Trophoblast cell (in vitro differentiated cells and primary cell): ENCODE measurements at regions not wholly inside any gene's neighbourhood (a gene's known extent, or its start where the extent isn't known, plus 50 kb on each side); places are given as distances from the start of the nearest gene placed in this dataset.
A peak's percentile ranks its signal among the peaks of the same experiment; 100 is the strongest.

Experiments
- DNase-seq, 2 donors: peaks; one replicate each; pipeline ENCODE4 v3.0.0-alpha.2; 2016
- H2AFZ ChIP-seq: 2 replicates; pipeline ENCODE4 v1.6.1; 2013; ENCODE audit warnings: low read length, moderate library complexity, mild to moderate bottlenecking; ENCODE audit not compliant: insufficient read depth, poor library complexity
- H2AK5ac ChIP-seq: 2 replicates; pipeline ENCODE4 v1.6.1; 2013; ENCODE audit warnings: mild to moderate bottlenecking, low read length
- H2BK120ac ChIP-seq: 2 replicates; pipeline ENCODE4 v1.6.1; 2013; ENCODE audit warnings: low read length, mild to moderate bottlenecking, moderate library complexity; ENCODE audit not compliant: insufficient read depth, poor library complexity
- H2BK12ac ChIP-seq: 2 replicates; pipeline ENCODE4 v1.6.1; 2013; ENCODE audit warnings: mild to moderate bottlenecking, low read length, moderate library complexity
- H2BK5ac ChIP-seq: 2 replicates; pipeline ENCODE4 v1.6.1; 2013; ENCODE audit warnings: low read length, low read depth, moderate library complexity, mild to moderate bottlenecking; ENCODE audit not compliant: poor library complexity
- H3K14ac ChIP-seq: 2 replicates; pipeline ENCODE4 v1.6.1; 2013; ENCODE audit warnings: mild to moderate bottlenecking, low read length
- H3K18ac ChIP-seq: 2 replicates; pipeline ENCODE4 v1.6.1; 2013; ENCODE audit warnings: mild to moderate bottlenecking, low read length
- H3K23ac ChIP-seq: 2 replicates; pipeline ENCODE4 v1.6.1; 2013; ENCODE audit warnings: low read length
- H3K27ac ChIP-seq: 2 replicates; pipeline ENCODE4 v1.5.1; 2013; ENCODE audit warnings: low read depth, mild to moderate bottlenecking, inconsistent platforms, low read length, moderate library complexity
- H3K27me3 ChIP-seq: 2 replicates; pipeline ENCODE4 v1.6.1; 2013; ENCODE audit warnings: inconsistent platforms, mild to moderate bottlenecking, low read length, moderate library complexity; ENCODE audit not compliant: insufficient read depth
- H3K36me3 ChIP-seq, 2 experiments: 1 replicate in 1 of 2; 2 replicates in 1 of 2; pipeline ENCODE4 v1.6.1; 2013; ENCODE audit warnings: low read length in 2 of 2, mild to moderate bottlenecking in 2 of 2, moderate library complexity in 1 of 2; ENCODE audit not compliant: insufficient read depth in 2 of 2, control insufficient read depth in 1 of 2
- H3K4ac ChIP-seq: 2 replicates; pipeline ENCODE4 v1.6.1; 2013; ENCODE audit warnings: low read depth, mild to moderate bottlenecking, low read length, moderate library complexity
- H3K4me1 ChIP-seq, 2 experiments: 1 replicate in 1 of 2; 2 replicates in 1 of 2; pipeline ENCODE4 v1.6.1; 2013; ENCODE audit warnings: low read length in 2 of 2, mild to moderate bottlenecking in 2 of 2, moderate library complexity in 1 of 2; ENCODE audit not compliant: insufficient read depth in 2 of 2, control insufficient read depth in 1 of 2
- H3K4me2 ChIP-seq: 2 replicates; pipeline ENCODE4 v1.6.1; 2013; ENCODE audit warnings: inconsistent platforms, mild to moderate bottlenecking, low read length, moderate library complexity
- H3K4me3 ChIP-seq: 2 replicates; pipeline ENCODE4 v1.5.1; 2013; ENCODE audit warnings: mild to moderate bottlenecking, low read depth, low read length, inconsistent platforms
- H3K79me1 ChIP-seq: one replicate; pipeline ENCODE4 v1.6.1; 2013; ENCODE audit warnings: low read length
- H3K79me2 ChIP-seq: 2 replicates; pipeline ENCODE4 v1.6.1; 2013; ENCODE audit warnings: low read length, mild to moderate bottlenecking; ENCODE audit not compliant: control insufficient read depth, insufficient read depth, poor library complexity
- H3K9ac ChIP-seq: 2 replicates; pipeline ENCODE4 v1.6.1; 2013; ENCODE audit warnings: mild to moderate bottlenecking, low read length
- H3K9me3 ChIP-seq: 2 replicates; pipeline ENCODE4 v1.6.1; 2013; ENCODE audit warnings: low read depth, mild to moderate bottlenecking, control low read depth, inconsistent platforms, low read length; ENCODE audit not compliant: insufficient read depth
- H4K12ac ChIP-seq: 2 replicates; pipeline ENCODE4 v1.6.1; 2013; ENCODE audit warnings: low read depth, mild to moderate bottlenecking, low read length, moderate library complexity
- H4K8ac ChIP-seq: 2 replicates; pipeline ENCODE4 v1.6.1; 2013; ENCODE audit warnings: low read depth, mild to moderate bottlenecking, low read length, moderate library complexity
- H4K91ac ChIP-seq: one replicate; pipeline ENCODE4 v1.6.1; 2013; ENCODE audit warnings: low read depth, mild to moderate bottlenecking, low read length, moderate library complexity
- WGBS: extraction: QIAGEN DNeasy Blood & Tissue Kit; methylation state at CpG from one replicate; pipeline ENCODE4 v1.1.7; 2013; ENCODE audit warnings: missing lambda C conversion rate; ENCODE audit not compliant: insufficient read length, insufficient coverage; ENCODE audit errors: extremely low coverage; 5-methylcytosine and 5-hydroxymethylcytosine counted together

DNA sequence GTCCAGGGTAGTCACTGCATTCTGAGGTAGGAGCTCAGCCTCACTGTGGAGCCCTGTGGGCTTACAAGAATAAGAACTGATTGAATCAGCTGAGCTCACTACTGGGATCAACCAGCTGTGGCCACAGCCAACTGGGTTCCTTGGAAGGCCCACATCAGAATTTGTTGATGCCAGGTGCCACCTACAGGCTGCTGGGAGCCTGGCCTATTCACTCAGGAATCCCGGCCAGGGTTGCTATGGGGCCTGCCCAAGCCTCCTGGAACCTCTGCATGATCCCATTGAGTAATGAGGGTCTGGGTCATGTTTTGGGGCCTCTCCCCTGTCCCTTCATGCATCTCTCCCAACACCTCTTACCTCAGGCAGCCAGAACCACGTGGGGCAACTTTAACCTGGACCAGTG lies 53.9 kb upstream of the KIAA1210 start:
- Histone ChIP-seq H4K91ac (no peak overlapping the region), H3K27me3 (no peaks in the 10 kb centered on the region), H3K23ac (no peak overlapping the region), H4K8ac (no peak overlapping the region), H3K27ac (no peak overlapping the region), H3K9me3 (no peaks in the 10 kb centered on the region), H3K4me3 (no peak overlapping the region), H2BK120ac (no peak overlapping the region), H3K14ac (no peak overlapping the region), H2AK5ac (no peak overlapping the region), H2BK12ac (no peak overlapping the region), H3K4me2 (no peak overlapping the region), H3K79me1 (no peaks in the 10 kb centered on the region), H2AFZ (no peak overlapping the region), H3K18ac (no peak overlapping the region), H3K4me1 (no peaks in the 10 kb centered on the region), H2BK5ac (no peak overlapping the region), H3K9ac (no peak overlapping the region), H4K12ac (no peak overlapping the region), H3K4ac (no peak overlapping the region), H3K36me3 (no peaks in the 10 kb centered on the region), H3K79me2 (no peaks in the 10 kb centered on the region)
- peak; percentile 17 to 40 for DNase-seq
- WGBS = no CpG with 5 or more reads among the region's 2 CpGs

DNA sequence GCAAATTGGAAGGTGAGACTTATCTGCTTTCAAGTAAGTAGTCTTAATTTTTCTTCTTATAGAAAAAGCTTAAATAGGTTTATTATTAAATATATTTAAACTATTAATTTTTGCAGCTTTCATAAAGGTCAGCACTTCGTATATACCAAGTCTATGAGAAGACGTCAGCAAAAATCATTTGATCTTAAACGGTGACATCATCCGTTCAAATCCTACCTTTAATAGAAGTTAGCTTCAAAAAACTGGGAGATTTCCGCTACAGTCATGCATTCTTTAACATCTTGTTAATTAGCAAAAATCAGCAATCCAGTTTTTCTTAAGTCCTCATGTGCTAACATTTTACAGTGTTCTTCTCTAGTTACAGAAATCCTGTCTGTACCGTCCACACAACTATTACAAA lies 49.9 kb upstream of the PGRMC1 start:
- no CpG with 5 or more reads among the region's 6 CpGs for WGBS
- no peak overlapping the region for H2BK12ac ChIP-seq
- no peak overlapping the region for H3K4me2 ChIP-seq
- no peak overlapping the region for H4K12ac ChIP-seq
- no peak overlapping the region for H2BK120ac ChIP-seq
- H3K4me1 ChIP-seq = no peaks in the 10 kb centered on the region
- H3K23ac ChIP-seq = no peak overlapping the region
- no peaks in the 10 kb centered on the region for H3K27me3 ChIP-seq
- no peak overlapping the region for H3K27ac ChIP-seq
- no peaks in the 10 kb centered on the region for H3K36me3 ChIP-seq
- no peak overlapping the region for H3K4ac ChIP-seq
- no peak for DNase-seq
- H3K4me3 ChIP-seq = no peak overlapping the region
- H3K9ac ChIP-seq = no peak overlapping the region
- H2AFZ ChIP-seq = no peak overlapping the region
- H3K79me2 ChIP-seq = no peaks in the 10 kb centered on the region
- no peak overlapping the region for H2BK5ac ChIP-seq
- no peak overlapping the region for H4K8ac ChIP-seq
- H3K14ac ChIP-seq = no peak overlapping the region
- H4K91ac ChIP-seq = no peak overlapping the region
- H3K79me1 ChIP-seq = no peaks in the 10 kb centered on the region
- no peak overlapping the region for H3K18ac ChIP-seq
- H2AK5ac ChIP-seq = no peak overlapping the region
- no peaks in the 10 kb centered on the region for H3K9me3 ChIP-seq
